Activated naive CD8-positive, alpha-beta T cell (primary cell): ENCODE measurements at regions not wholly inside any gene's neighbourhood (a gene's known extent, or its start where the extent isn't known, plus 50 kb on each side); places are given as distances from the start of the nearest gene placed in this dataset.
A peak's percentile ranks its signal among the peaks of the same experiment; 100 is the strongest.
"Not testable (repeated sequence)": the region's sequence is repeated elsewhere in the genome, so short reads cannot be mapped to it uniquely, and the experiment has no call there.

ENCODE experiments used
- H3K27ac Mint-ChIP-seq: one replicate; pipeline ENCODE4 v1.8.0; 2021; ENCODE audit warnings: mixed read lengths
- H3K27me3 Mint-ChIP-seq: one replicate; pipeline ENCODE4 v1.8.0; 2021; ENCODE audit warnings: mixed read lengths
- H3K36me3 Mint-ChIP-seq: one replicate; pipeline ENCODE4 v1.8.0; 2021; ENCODE audit warnings: mixed read lengths
- H3K4me1 Mint-ChIP-seq: one replicate; pipeline ENCODE4 v1.8.0; 2021; ENCODE audit warnings: low read depth, mixed read lengths
- H3K4me3 Mint-ChIP-seq: one replicate; pipeline ENCODE4 v1.8.0; 2021; ENCODE audit warnings: mild to moderate bottlenecking, mixed read lengths
- H3K9me3 Mint-ChIP-seq: one replicate; pipeline ENCODE4 v1.8.0; 2021; ENCODE audit warnings: low read depth, mixed read lengths

DNA sequence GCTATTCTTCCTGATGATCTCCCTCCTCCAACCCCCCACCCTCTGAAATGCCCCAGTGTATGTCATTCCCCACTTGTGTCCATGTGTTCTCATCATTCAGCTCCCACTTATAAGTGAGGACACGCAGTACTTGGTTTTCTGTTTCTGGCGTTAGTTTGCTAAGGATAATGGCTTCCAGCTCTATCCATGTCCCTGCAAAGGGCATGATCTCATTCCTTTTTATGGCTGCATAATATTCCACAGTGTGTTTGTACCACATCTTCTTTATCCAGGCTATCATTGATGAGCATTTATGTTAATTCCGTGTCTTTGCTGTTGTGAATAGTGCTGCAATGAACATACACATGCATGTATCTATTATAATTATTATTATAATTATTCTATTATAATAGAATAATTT, 169.3 kb downstream of the VSIG4 start:
- peaks cover 18% of the 10 kb centered on the region for H3K4me1 Mint-ChIP-seq
- not testable (repeated sequence) for H3K27me3 Mint-ChIP-seq, H3K9me3 Mint-ChIP-seq, H3K4me3 Mint-ChIP-seq, H3K36me3 Mint-ChIP-seq, H3K27ac Mint-ChIP-seq

DNA sequence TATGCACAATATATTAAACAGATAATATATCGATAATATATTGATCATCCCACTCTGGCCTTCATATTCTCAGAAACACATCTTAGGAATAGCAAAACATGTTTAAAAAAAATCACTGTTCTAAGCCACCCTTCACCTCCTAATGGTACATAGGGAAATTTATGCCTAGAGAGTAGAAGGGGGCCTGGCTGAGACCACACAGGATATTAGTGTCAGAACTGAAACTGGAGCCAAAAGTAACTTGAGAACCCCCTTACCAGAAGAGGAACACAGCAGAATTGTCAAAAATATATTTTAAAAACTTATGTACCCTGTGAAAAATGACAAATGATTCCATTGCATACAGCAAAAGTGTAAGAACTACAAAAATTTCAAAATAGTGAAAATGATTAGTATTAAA, 173.1 kb downstream of the VSIG4 start:
- H3K9me3 Mint-ChIP-seq, result no peaks in the 10 kb centered on the region
- no peaks in the 10 kb centered on the region for H3K27me3 Mint-ChIP-seq
- H3K36me3 Mint-ChIP-seq, result no peaks in the 10 kb centered on the region
- no peak overlapping the region for H3K27ac Mint-ChIP-seq
- peaks cover 36% of the 10 kb centered on the region for H3K4me1 Mint-ChIP-seq
- no peak overlapping the region for H3K4me3 Mint-ChIP-seq

DNA sequence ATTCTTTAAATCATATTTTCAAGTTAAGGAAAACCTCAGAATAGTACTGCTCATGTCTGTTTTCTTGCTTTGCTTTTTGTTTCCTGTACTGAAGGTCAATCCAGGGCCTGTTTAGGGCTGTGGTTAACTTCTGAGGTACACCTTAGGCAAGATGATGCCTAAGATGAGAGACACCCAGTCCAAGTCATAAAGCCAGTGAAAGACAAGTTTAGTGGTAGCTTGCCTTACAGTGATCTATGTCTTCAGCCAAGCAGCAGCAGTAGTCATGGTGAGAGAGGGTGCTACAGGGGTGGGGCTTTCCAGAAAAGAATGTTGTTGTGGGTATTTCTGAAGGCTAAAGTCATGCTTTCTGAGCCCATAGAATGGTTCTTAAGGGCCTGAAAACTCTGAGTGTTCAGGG, 173.7 kb downstream of the VSIG4 start:
- Mint-ChIP-seq H3K27ac (no peak overlapping the region), H3K9me3 (no peaks in the 10 kb centered on the region), H3K36me3 (no peaks in the 10 kb centered on the region), H3K27me3 (no peaks in the 10 kb centered on the region), H3K4me3 (no peak overlapping the region), H3K4me1 (peaks cover 43% of the 10 kb centered on the region)

DNA sequence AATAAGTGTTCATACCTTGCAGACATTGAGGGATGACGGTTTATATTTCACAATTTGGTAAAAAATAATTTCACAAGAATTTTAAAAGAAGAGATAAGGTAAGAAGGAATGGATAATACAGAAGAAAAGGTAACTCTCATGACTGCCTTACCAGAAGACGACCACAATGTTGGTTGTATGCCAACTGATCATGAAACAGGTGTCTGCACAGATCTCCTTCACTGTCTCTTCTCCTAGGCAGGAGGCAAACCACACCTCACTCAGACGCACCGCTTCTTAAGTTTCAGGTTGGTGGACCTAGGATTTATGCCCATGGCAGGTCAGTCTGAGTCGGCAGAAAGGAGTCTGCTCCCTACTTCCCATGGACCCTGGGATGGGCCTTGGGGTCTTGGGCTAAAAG, 177.2 kb downstream of the VSIG4 start:
- Mint-ChIP-seq H3K9me3 (no peaks in the 10 kb centered on the region), H3K4me3 (no peak overlapping the region), H3K36me3 (no peaks in the 10 kb centered on the region), H3K27me3 (no peaks in the 10 kb centered on the region), H3K4me1 (peaks cover 61% of the 10 kb centered on the region), H3K27ac (no peak overlapping the region)

DNA sequence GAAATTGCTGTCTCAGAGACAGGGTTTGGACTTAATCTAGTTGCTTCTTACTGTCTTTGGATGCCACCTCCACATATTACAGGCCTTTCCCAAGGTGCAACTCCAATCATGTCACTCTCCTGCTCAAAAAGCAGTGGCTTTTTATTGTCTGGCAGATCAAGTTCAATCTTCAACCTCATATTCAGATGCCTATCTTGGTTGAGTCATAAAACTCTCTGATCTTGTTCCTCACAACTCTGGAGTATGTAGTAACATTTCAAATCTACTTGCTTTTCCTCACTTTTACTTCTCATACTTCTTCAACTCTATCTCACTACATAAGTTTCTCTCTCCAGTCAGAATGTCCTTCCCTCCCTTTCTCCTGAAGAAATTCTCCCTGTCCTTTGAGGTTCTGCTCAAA, 180.6 kb downstream of the VSIG4 start:
- peaks cover 2% of the 10 kb centered on the region for H3K9me3 Mint-ChIP-seq
- peak overlapping the region; percentile 61 for H3K27ac Mint-ChIP-seq
- H3K36me3 Mint-ChIP-seq, result no peaks in the 10 kb centered on the region
- no peaks in the 10 kb centered on the region for H3K27me3 Mint-ChIP-seq
- H3K4me1 Mint-ChIP-seq, result peaks cover 45% of the 10 kb centered on the region
- H3K4me3 Mint-ChIP-seq, result no peak overlapping the region

DNA sequence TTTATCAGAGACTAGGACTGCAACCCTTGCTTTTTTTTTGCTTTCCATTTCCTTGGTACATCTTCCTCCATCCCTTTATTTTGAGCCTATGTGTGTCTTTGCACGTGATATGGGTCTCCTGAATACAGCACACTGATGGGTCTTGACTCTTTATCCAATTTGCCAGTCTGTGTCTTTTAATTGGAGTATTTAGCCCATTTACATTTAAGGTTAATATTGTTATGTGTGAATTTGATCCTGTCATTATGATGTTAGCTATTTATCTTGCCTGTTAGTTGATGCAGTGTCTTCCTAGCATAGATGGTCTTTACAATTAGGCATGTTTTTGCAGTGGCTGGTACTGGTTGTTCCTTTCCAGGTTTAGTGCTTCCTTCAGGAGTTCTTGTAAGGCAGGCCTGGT, 185.4 kb downstream of the VSIG4 start:
- not testable (repeated sequence) for H3K27me3 Mint-ChIP-seq, H3K9me3 Mint-ChIP-seq, H3K36me3 Mint-ChIP-seq, H3K27ac Mint-ChIP-seq, H3K4me1 Mint-ChIP-seq, H3K4me3 Mint-ChIP-seq

DNA sequence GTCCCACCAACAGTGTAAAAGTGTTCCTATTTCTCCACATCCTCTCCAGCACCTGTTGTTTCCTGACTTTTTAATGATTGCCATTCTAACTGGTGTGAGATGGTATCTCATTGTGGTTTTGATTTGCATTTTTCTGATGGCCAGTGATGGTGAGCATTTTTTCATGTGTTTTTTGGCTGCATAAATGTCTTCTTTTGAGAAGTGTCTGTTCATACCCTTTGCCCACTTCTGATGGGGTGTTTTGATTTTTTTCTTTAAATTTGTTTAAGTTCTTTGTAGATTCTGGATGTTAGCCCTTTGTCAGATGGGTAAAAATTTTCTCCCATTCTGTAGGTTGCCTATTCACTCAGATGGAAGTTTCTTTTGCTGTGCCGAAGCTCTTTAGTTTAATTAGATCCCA, 183.9 kb downstream of the MSN start:
- H3K4me3 Mint-ChIP-seq, H3K27ac Mint-ChIP-seq, H3K36me3 Mint-ChIP-seq, H3K27me3 Mint-ChIP-seq, H3K9me3 Mint-ChIP-seq, H3K4me1 Mint-ChIP-seq: not testable (repeated sequence)

DNA sequence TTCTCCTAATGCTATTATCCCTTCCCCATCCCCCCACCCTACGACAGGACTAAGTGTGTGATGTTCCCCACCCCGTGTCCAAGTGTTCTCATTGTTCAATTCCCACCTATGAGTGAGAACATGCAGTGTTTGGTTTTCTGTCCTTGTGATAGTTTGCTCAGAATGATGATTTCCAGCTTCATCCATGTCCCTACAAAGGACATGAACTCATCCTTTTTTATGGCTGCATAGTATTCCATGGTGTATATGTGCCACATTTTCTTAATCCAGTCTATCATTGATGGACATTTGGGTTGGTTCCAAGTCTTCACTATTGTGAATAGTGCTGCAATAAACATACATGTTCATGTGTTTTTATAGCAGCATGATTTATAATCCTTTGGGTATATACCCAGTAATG, 183.4 kb downstream of the MSN start:
- not testable (repeated sequence) for H3K4me3 Mint-ChIP-seq, H3K27me3 Mint-ChIP-seq

DNA sequence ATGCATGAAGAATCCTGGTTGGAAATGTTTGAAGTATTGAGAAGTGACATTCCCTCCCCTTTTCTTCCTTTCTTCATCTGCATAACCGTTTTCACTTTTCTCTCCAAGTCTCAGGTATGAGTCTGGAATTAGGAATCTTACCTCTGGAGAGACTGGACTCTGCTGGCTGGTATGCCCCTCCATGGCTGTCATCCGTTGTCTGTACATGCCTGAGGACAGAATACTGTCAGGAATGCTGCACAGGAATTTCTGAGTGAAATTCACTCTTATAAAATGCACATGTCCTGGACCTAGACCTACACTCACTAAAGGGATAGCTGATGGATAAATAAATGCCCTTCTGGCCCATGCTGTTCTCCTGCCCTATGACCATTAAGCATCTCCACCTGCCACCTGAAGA, 179.5 kb downstream of the MSN start:
- Mint-ChIP-seq H3K27me3 (no peaks in the 10 kb centered on the region), H3K4me3 (no peak overlapping the region), H3K36me3 (no peaks in the 10 kb centered on the region), H3K9me3 (no peaks in the 10 kb centered on the region), H3K27ac (no peak overlapping the region), H3K4me1 (no peaks in the 10 kb centered on the region)

More for the DNA sequence above, 183.4 kb downstream of the MSN start:
- not testable (repeated sequence) for H3K9me3 Mint-ChIP-seq, H3K27ac Mint-ChIP-seq, H3K4me1 Mint-ChIP-seq, H3K36me3 Mint-ChIP-seq

DNA sequence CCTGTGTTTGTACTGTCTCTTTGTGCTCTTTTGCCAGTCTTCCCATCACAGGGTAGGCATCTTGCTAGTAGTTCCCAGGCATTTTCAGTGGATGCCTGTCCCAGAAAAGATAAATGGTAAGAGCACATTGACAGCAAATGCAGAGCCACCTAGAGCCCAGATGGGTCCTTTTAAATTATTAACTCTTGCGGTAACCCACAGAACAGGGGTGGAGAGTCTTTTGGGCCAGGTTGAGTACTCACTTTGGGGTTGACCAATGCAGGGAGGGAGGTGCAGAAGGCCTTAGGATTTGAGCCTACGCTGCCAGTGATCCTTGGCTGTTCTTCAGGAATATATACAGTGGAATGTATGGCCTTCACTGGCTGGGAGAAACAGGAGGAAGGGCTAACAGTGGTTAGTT, 173.8 kb downstream of the MSN start:
- H3K27ac Mint-ChIP-seq, result no peak overlapping the region

DNA sequence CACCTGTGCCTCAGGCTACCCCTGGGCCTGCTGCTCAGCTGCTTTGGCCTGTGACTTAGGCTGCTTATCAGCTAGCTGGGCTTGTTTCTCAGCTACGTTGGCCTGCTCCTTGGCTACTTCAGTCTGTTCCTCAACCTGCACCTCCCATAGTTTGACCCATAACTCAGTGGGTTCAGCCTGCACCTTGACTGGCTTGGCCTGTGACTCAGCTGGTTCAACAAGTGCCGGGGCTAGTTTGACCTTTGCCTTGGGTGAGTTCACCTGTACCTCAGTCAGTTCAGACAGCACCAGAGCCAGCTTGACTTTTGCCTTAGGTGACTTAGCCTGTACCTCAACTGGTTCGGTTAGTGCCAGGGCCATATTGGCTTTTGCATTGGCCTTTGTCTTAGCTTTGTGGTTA, 171.2 kb downstream of the MSN start:
- peaks cover 5% of the 10 kb centered on the region for H3K4me1 Mint-ChIP-seq
- no peak overlapping the region for H3K27ac Mint-ChIP-seq

More for the DNA sequence above, 173.8 kb downstream of the MSN start:
- H3K36me3 Mint-ChIP-seq, result no peaks in the 10 kb centered on the region
- peaks cover 5% of the 10 kb centered on the region for H3K4me1 Mint-ChIP-seq
- no peaks in the 10 kb centered on the region for H3K9me3 Mint-ChIP-seq
- no peak overlapping the region for H3K4me3 Mint-ChIP-seq
- no peaks in the 10 kb centered on the region for H3K27me3 Mint-ChIP-seq

DNA sequence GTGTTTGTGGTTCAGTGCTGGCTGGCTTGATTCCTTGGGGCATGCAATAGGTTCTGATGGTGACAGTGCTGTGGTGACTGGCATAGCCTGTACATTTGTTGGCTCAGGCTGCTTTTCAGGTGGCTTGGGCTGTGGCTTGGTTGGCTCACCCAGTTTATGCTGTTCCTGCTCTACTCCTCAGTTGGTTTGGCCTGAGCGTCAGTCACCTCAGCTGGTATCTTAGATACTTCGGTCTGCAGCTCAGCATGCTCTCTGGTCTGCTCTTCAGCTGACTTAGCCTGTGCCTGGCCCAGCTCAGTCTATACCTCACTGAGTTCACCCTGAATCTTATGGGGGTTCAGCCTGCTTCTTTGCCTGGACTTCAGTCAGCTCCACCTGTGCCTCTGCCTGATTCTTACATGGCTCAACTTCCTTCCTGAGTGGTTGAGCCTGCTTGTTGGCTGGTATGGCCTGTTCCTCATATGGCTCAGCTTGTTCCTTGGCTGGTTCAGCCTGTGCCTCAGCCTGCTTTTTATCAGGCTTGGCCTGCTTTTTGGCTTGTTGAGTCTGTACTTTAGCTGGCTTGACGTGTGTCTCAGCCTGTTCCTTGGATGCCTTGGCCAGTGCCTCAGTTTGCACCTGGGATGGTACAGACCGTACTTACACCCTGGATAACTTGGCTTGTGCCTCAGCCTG, 170.6 kb downstream of the MSN start:
- H3K9me3 Mint-ChIP-seq, result no peaks in the 10 kb centered on the region
- H3K27me3 Mint-ChIP-seq, result no peaks in the 10 kb centered on the region
- peaks cover 5% of the 10 kb centered on the region for H3K4me1 Mint-ChIP-seq
- H3K36me3 Mint-ChIP-seq, result no peaks in the 10 kb centered on the region
- no peak overlapping the region for H3K4me3 Mint-ChIP-seq
- H3K27ac Mint-ChIP-seq, result no peak overlapping the region

More for the DNA sequence above, 171.2 kb downstream of the MSN start:
- H3K9me3 Mint-ChIP-seq, result no peaks in the 10 kb centered on the region
- H3K4me3 Mint-ChIP-seq, result no peak overlapping the region
- no peaks in the 10 kb centered on the region for H3K36me3 Mint-ChIP-seq
- no peaks in the 10 kb centered on the region for H3K27me3 Mint-ChIP-seq

DNA sequence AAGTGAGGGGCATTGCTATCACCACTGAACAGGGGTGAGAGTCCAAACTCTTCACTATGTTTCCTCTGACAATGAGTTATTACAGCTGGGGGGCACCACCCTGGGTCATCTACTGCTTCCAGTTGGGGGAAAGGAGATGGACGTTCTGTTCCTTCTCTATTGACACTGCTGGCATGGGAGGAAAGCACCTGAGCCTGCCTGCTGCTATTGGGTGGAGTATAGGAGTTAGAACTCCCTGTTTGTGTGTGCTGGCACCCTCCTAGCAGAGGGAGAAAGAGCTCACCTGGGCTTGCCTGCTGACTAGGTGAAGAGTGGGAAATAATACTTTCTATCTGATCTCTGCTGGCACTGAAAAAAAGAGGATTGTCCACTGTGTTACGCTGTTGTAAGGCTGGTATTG, 163.8 kb downstream of the MSN start:
- no peaks in the 10 kb centered on the region for H3K9me3 Mint-ChIP-seq
- H3K4me1 Mint-ChIP-seq, result no peaks in the 10 kb centered on the region
- no peak overlapping the region for H3K4me3 Mint-ChIP-seq
- no peak overlapping the region for H3K27ac Mint-ChIP-seq
- H3K36me3 Mint-ChIP-seq, result no peaks in the 10 kb centered on the region
- H3K27me3 Mint-ChIP-seq, result no peaks in the 10 kb centered on the region

DNA sequence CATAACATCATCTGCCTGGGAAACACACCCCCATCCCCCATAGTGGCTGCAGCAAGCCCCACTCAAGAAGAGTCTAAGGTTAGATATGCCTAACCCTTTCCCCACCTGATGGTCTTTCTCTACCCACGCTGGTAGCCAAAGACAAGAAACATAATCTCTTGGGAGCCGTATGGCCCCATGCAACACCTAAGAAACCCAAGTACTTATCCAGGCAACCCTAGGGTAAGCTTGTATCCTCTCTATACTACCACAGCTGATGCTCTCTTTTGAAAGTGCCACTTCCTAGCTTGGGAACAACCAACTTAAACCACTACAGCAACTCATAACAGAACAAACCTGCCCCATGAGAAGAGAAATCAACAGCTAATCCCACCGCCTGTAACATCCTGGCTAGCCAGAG, 161.1 kb downstream of the MSN start:
- H3K4me1 Mint-ChIP-seq, result no peaks in the 10 kb centered on the region
- no peak overlapping the region for H3K27ac Mint-ChIP-seq
- H3K27me3 Mint-ChIP-seq, result no peaks in the 10 kb centered on the region
- no peaks in the 10 kb centered on the region for H3K9me3 Mint-ChIP-seq
- no peak overlapping the region for H3K4me3 Mint-ChIP-seq
- H3K36me3 Mint-ChIP-seq, result no peaks in the 10 kb centered on the region

DNA sequence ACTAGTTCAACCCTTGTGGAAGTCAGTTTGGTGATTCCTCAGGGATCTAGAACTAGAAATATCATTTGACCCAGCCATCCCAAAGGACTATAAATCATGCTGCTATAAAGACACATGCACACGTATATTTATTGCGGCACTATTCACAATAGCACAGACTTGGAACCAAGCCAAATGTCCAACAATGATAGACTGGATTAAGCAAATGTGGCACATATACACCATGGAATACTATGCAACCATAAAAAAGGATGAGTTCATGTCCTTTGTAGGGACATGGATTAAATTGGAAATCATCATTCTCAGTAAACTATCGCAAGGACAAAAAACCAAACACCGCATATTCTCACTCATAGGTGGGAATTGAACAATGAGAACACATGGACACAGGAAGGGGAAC, 157.8 kb downstream of the MSN start:
- not testable (repeated sequence) for H3K27me3 Mint-ChIP-seq, H3K4me3 Mint-ChIP-seq, H3K27ac Mint-ChIP-seq

DNA sequence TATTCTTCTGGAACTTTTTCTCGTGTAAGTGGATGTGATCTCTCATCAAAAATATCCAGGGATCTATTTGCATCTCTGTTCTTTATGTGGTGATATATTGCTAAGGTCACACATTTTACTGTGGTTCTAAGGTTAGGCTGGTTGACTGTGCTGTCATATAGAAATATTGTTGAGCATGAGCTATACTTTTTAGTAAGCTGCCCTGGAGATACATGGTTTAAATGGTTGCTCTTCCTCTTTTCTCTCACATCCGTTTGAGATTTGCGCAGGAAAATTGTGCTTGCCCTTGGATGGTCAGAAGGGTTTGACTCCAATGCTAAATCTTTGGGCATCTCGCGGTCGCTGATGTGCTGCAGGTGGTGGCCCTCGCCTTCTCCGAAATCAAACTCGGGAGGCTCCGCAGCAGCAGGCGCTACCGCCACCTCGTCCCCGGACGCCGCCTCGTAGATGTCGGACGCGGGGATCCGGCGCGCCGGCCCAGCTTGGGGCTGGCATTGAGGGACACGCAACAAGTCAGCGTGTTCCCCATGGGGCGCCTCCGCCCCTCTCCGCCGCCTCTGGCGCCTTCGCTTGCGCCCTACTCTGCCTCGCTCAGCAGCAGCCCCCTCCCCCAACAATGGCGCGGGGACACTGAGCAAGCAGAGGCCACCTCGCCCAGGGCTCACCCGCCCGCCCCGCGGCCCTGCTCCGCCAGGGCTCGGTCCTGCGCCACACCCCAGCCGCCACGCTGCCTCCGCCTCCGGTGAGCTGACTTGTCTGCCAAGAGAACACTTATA, 154.5 kb downstream of the MSN start:
- Mint-ChIP-seq H3K27me3 (no peaks in the 10 kb centered on the region), H3K27ac (peak overlapping the region; percentile 68), H3K9me3 (no peaks in the 10 kb centered on the region), H3K4me1 (peaks cover 10% of the 10 kb centered on the region), H3K4me3 (peak overlapping the region; percentile 76), H3K36me3 (peaks cover 2% of the 10 kb centered on the region)

More for the DNA sequence above, 157.8 kb downstream of the MSN start:
- not testable (repeated sequence) for H3K9me3 Mint-ChIP-seq, H3K4me1 Mint-ChIP-seq, H3K36me3 Mint-ChIP-seq
